ENCODE measurements at regions not wholly inside any gene's neighbourhood (a gene's known extent, or its start where the extent isn't known, plus 50 kb on each side); places are given as distances from the start of the nearest gene placed in this dataset.

DNA sequence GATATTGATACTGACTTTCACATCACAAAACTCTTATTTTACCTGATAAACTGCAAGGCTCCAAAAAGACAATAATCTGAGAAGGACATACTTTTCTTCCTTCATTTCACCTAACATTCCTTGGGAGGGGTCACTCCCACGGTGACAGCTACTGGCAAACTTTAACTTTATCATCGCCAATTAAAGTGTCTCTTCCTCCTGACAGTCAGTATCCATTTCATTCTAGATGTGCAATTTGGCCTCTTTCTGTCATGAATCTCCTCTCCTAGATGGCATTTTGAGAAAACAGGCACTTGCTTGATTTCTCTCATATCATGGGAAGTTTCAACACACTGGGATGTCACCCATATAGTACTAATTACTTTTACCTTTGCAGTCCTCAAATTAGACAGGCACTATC is 413.5 kb upstream of the CCNG1 start:
- no peak for TF ChIP-seq CTCF (conservative IDR thresholded peaks at IDR 0.05 in 1 of 2, IDR thresholded peaks at IDR 0.05 in 1 of 2; ENCODE audit: low read depth in 1 of 2, low read length in 2 of 2)
- no peak for TF ChIP-seq EZH2 (IDR thresholded peaks at IDR 0.05; ENCODE audit: low read length, missing control alignments)
- Histone ChIP-seq H3K27ac (ENCODE audit: insufficient read depth, low read length) (no peak overlapping the region), H4K20me1 (ENCODE audit: control insufficient read depth, extremely low read depth, insufficient read depth, low read length) (no peaks in the 10 kb centered on the region), H3K9ac (ENCODE audit: insufficient read depth, low read length) (no peak overlapping the region), H3K36me3 (ENCODE audit: control insufficient read depth, insufficient read depth, low read length) (no peaks in the 10 kb centered on the region), H3K27me3 (ENCODE audit: control insufficient read depth, insufficient read depth, low read length) (no peaks in the 10 kb centered on the region), H3K4me1 (ENCODE audit: control insufficient read depth, extremely low read depth, insufficient read depth, low read length) (no peaks in the 10 kb centered on the region), H3K4me3 (replicated peaks in 1 of 4; ENCODE audit: control extremely low read depth in 1 of 4, insufficient read depth in 1 of 4, low read depth in 3 of 4, low read length in 4 of 4) (no peak overlapping the region), H3K79me2 (ENCODE audit: control insufficient read depth, insufficient read depth, low read length) (no peaks in the 10 kb centered on the region), H3K9me3 (ENCODE audit: control insufficient read depth, insufficient read depth, low read depth, low read length) (no peaks in the 10 kb centered on the region), H3K4me2 (ENCODE audit: extremely low read depth, insufficient read depth, low read length) (no peak overlapping the region), H2AFZ (ENCODE audit: low read length) (no peak overlapping the region)
- DNase-seq (ENCODE audit: low read depth in 2 of 2): no peak

DNA sequence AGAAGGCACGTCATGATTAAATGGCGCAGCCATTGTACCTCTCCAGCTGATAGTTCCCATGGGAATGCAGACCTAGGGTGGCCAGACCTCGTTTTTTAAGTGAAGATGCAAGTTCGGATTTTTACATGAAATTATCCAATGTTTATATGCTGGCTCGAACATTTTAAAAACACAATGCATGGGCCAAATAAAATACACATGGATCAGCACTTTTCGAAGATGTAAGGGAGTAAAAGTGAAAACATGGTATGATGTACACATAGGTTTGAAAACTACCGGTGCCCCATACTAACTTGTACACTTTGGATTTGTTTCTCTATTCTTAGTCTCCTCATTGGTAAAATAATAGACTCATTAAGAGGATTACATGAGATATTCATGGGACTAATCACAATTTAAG is 412.5 kb upstream of the CCNG1 start:
- no peak for TF ChIP-seq CTCF (conservative IDR thresholded peaks at IDR 0.05 in 1 of 2, IDR thresholded peaks at IDR 0.05 in 1 of 2; ENCODE audit: low read depth in 1 of 2, low read length in 2 of 2)
- no peak for TF ChIP-seq EZH2 (IDR thresholded peaks at IDR 0.05; ENCODE audit: low read length, missing control alignments)
- H3K36me3 ChIP-seq (ENCODE audit: control insufficient read depth, insufficient read depth, low read length): no peaks in the 10 kb centered on the region
- no peaks in the 10 kb centered on the region for H3K4me1 ChIP-seq (ENCODE audit: control insufficient read depth, extremely low read depth, insufficient read depth, low read length)
- no peaks in the 10 kb centered on the region for H4K20me1 ChIP-seq (ENCODE audit: control insufficient read depth, extremely low read depth, insufficient read depth, low read length)
- no peak overlapping the region for H3K4me3 ChIP-seq (replicated peaks in 1 of 4; ENCODE audit: control extremely low read depth in 1 of 4, insufficient read depth in 1 of 4, low read depth in 3 of 4, low read length in 4 of 4)
- H3K79me2 ChIP-seq (ENCODE audit: control insufficient read depth, insufficient read depth, low read length): no peaks in the 10 kb centered on the region
- H3K9ac ChIP-seq (ENCODE audit: insufficient read depth, low read length): no peak overlapping the region
- no peaks in the 10 kb centered on the region for H3K27me3 ChIP-seq (ENCODE audit: control insufficient read depth, insufficient read depth, low read length)
- no peak overlapping the region for H3K27ac ChIP-seq (ENCODE audit: insufficient read depth, low read length)
- H2AFZ ChIP-seq (ENCODE audit: low read length): no peak overlapping the region
- no peak for DNase-seq (ENCODE audit: low read depth in 2 of 2)
- H3K4me2 ChIP-seq (ENCODE audit: extremely low read depth, insufficient read depth, low read length): no peak overlapping the region
- no peaks in the 10 kb centered on the region for H3K9me3 ChIP-seq (ENCODE audit: control insufficient read depth, insufficient read depth, low read depth, low read length)

DNA sequence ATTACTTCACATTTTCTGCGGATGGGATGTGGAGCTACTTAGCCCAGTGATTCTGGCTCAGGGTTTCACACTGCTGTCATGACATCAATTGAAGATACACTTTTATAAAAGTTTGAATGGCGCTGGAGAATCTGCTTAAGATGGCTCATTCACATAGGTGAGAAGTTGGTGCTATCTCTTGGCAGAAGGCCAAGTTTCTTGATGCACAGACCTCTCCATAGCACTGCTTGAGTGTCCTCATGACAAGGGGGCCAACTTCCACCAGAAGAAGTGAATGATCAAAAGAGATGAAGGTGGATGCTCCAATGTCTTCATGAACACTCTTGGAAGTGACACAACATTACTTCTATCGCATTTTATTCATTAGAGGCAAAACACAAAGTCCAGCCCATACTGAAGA is 403.7 kb upstream of the CCNG1 start:
- Histone ChIP-seq H3K9ac (ENCODE audit: insufficient read depth, low read length) (no peak overlapping the region), H3K27me3 (ENCODE audit: control insufficient read depth, insufficient read depth, low read length) (no peaks in the 10 kb centered on the region), H3K9me3 (ENCODE audit: control insufficient read depth, insufficient read depth, low read depth, low read length) (no peaks in the 10 kb centered on the region), H3K4me1 (ENCODE audit: control insufficient read depth, extremely low read depth, insufficient read depth, low read length) (no peaks in the 10 kb centered on the region), H3K4me3 (replicated peaks in 1 of 4; ENCODE audit: control extremely low read depth in 1 of 4, insufficient read depth in 1 of 4, low read depth in 3 of 4, low read length in 4 of 4) (no peak overlapping the region), H3K36me3 (ENCODE audit: control insufficient read depth, insufficient read depth, low read length) (no peaks in the 10 kb centered on the region), H3K79me2 (ENCODE audit: control insufficient read depth, insufficient read depth, low read length) (no peaks in the 10 kb centered on the region), H2AFZ (ENCODE audit: low read length) (no peak overlapping the region), H4K20me1 (ENCODE audit: control insufficient read depth, extremely low read depth, insufficient read depth, low read length) (no peaks in the 10 kb centered on the region), H3K27ac (ENCODE audit: insufficient read depth, low read length) (no peak overlapping the region), H3K4me2 (ENCODE audit: extremely low read depth, insufficient read depth, low read length) (no peak overlapping the region)
- DNase-seq (ENCODE audit: low read depth in 2 of 2): no peak
- TF ChIP-seq EZH2 (IDR thresholded peaks at IDR 0.05; ENCODE audit: low read length, missing control alignments) (no peak), CTCF (conservative IDR thresholded peaks at IDR 0.05 in 1 of 2, IDR thresholded peaks at IDR 0.05 in 1 of 2; ENCODE audit: low read depth in 1 of 2, low read length in 2 of 2) (no peak)
